ENCODE measurements at regions not wholly inside any gene's neighbourhood (a gene's known extent, or its start where the extent isn't known, plus 50 kb on each side); places are given as distances from the start of the nearest gene placed in this dataset.
"Not testable (repeated sequence)": the region's sequence is repeated elsewhere in the genome, so short reads cannot be mapped to it uniquely, and the experiment has no call there.

DNA sequence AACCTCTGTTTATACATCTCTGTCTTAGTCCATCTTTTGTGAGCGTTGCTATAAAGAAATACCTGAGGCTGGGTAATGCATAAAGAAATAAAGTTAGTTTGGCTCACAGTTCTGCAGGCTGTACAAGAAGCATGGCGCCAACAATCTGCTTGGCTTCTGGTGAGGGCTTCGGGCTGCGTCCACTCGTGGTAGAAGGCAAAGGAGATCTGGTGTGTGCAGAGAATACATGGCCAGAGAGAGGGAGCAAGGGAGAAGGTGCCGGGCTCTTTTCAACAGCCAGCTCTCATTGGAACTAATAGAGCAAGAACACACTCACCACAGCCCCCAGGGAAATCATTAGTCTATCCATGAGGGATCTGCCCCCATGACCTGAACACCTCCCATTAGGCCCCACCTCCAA, 100.3 kb upstream of the SRSF6 start:
- Histone ChIP-seq H3K36me3 (no peaks in the 10 kb centered on the region), H3K27ac (no peak overlapping the region), H3K4me3 (no peak overlapping the region), H3K4me1 (no peaks in the 10 kb centered on the region), H3K27me3 (peaks cover 14% of the 10 kb centered on the region), H3K9me3 (no peaks in the 10 kb centered on the region)
- TF ChIP-seq, protein P1, sequence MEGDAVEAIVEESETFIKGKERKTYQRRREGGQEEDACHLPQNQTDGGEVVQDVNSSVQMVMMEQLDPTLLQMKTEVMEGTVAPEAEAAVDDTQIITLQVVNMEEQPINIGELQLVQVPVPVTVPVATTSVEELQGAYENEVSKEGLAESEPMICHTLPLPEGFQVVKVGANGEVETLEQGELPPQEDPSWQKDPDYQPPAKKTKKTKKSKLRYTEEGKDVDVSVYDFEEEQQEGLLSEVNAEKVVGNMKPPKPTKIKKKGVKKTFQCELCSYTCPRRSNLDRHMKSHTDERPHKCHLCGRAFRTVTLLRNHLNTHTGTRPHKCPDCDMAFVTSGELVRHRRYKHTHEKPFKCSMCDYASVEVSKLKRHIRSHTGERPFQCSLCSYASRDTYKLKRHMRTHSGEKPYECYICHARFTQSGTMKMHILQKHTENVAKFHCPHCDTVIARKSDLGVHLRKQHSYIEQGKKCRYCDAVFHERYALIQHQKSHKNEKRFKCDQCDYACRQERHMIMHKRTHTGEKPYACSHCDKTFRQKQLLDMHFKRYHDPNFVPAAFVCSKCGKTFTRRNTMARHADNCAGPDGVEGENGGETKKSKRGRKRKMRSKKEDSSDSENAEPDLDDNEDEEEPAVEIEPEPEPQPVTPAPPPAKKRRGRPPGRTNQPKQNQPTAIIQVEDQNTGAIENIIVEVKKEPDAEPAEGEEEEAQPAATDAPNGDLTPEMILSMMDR (IDR thresholded peaks at IDR 0.05) = no peak
- TF ChIP-seq POLR2AphosphoS5 (IDR thresholded peaks at IDR 0.05) = no peak
- no peak for TF ChIP-seq POLR2A (IDR thresholded peaks at IDR 0.05)
- no peak for TF ChIP-seq EP300 (IDR thresholded peaks at IDR 0.05)
- WGBS, 2 donors (ENCODE audit: low coverage in 1 of 2) = 70 to 86% methylated on average over 2 to 6 of the region's 6 CpGs
- no peak for ATAC-seq

DNA sequence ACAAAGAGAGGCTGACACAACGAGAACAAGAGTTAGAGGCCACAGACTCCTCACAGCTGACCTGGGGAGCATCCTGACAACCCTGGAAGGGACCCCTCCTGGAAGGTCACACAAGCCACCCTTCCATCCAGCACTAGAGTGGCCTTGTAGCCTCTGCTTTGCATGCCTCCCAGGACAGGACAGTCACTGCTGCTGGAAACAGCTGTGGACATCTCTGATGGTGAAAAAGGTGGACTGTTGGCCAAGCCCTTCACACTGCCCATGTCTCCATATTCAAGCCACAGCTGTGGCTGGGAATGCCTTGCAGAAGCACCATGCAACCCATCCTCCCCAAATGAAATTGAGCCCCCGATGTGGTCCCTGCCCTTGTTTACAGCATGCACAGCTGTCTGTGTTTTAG, 102.1 kb upstream of the SRSF6 start:
- H3K36me3 ChIP-seq = no peaks in the 10 kb centered on the region
- H3K4me3 ChIP-seq = no peak overlapping the region
- H3K4me1 ChIP-seq = no peaks in the 10 kb centered on the region
- H3K9me3 ChIP-seq = peaks cover 0 to 8% (median 0%) of the 10 kb centered on the region in 3 donors
- H3K27ac ChIP-seq = no peak overlapping the region
- no peak for ATAC-seq
- TF ChIP-seq, protein P1 (IDR thresholded peaks at IDR 0.05) = no peak
- TF ChIP-seq POLR2A (IDR thresholded peaks at IDR 0.05) = no peak
- no peak for TF ChIP-seq POLR2AphosphoS5 (IDR thresholded peaks at IDR 0.05)
- 20 to 57% methylated on average over 1 of the region's 2 CpGs for WGBS, 2 donors (ENCODE audit: low coverage in 1 of 2)
- H3K27me3 ChIP-seq = peaks cover 27% of the 10 kb centered on the region

DNA sequence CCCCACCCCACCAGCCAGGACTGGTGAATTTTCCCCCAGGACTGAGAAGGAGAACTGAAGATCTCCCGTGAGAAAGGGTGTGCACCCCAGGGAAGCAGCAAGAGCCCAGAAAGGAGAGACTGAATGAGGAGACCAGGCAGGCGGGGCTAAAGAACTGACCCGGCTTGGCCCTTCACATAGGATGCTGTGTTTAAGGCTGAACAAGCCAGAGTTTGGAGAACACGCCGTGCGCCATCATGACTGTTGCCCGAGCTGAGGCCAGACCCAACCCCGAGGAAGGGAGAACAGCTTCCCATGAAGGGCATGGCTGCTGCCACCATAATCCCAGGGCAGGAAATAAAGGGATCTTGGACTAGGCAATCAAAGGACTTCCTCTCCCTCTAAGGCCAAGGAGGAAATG, 104.7 kb upstream of the SRSF6 start:
- H3K36me3 ChIP-seq = no peaks in the 10 kb centered on the region
- H3K4me3 ChIP-seq = no peak overlapping the region
- no peak for ATAC-seq
- H3K4me1 ChIP-seq = no peaks in the 10 kb centered on the region
- TF ChIP-seq POLR2AphosphoS5 (IDR thresholded peaks at IDR 0.05) = no peak
- H3K9me3 ChIP-seq = peaks cover 0 to 8% (median 0%) of the 10 kb centered on the region in 3 donors
- WGBS, 2 donors (ENCODE audit: low coverage in 1 of 2) = 67% methylated on average over 1 of the region's 8 CpGs; no CpG with 5 or more reads in 1 of the 2 donors
- no peak overlapping the region for H3K27ac ChIP-seq
- peaks cover 44% of the 10 kb centered on the region for H3K27me3 ChIP-seq

DNA sequence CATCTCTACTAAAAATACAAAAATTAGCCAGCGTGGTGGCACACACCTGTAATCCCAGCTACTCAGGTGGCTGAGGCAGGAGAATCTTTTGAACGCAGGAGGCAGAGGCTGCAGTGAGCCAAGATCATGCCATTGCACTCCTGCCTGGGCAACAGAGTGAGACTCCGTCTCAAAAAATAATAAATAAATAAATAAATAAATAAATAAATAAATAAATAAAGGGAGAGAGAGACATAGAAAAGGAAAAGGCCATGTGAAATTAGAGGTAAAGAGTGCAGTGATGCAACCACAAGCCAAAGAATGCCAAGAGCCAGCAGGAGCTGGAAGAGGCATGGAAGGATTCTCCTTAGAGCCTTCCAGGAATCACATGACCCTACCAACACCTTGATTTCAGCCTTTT, 107.0 kb upstream of the SRSF6 start:
- H3K36me3 ChIP-seq, H3K4me3 ChIP-seq, H3K27ac ChIP-seq, H3K9me3 ChIP-seq, ATAC-seq, H3K4me1 ChIP-seq: not testable (repeated sequence)
- WGBS, 2 donors (ENCODE audit: low coverage in 1 of 2) = 88% methylated on average over 2 of the region's 3 CpGs; no CpG with 5 or more reads in 1 of the 2 donors
- peaks cover 47% of the 10 kb centered on the region for H3K27me3 ChIP-seq

DNA sequence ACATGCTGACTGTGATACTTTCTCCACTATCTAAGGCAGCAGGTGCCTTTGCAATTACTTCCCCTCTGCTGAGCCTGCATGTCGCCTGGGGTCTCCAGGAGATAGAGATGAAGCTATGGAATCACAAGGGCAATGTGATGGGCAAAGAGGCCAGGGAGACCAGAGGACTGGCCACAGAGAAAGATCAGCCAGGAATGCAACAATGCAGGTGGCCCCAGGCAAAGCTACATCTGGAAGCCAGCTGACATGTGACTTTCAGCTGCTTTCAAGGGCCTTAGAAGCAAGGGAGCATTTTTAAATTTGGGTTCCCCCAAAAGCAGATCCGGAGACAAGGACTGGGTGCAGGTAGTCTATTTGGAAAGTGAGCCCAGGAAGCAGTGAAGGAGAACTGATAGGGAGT, 107.9 kb upstream of the SRSF6 start:
- ATAC-seq = no peak
- 83 to 100% methylated on average over 1 to 2 of the region's 2 CpGs for WGBS, 2 donors (ENCODE audit: low coverage in 1 of 2)
- H3K36me3 ChIP-seq = no peaks in the 10 kb centered on the region
- H3K9me3 ChIP-seq = peaks cover 0 to 13% (median 0%) of the 10 kb centered on the region in 3 donors
- no peaks in the 10 kb centered on the region for H3K4me1 ChIP-seq
- H3K27me3 ChIP-seq = peaks cover 43% of the 10 kb centered on the region
- no peak overlapping the region for H3K27ac ChIP-seq
- H3K4me3 ChIP-seq = no peak overlapping the region
- no peak for TF ChIP-seq EP300 (IDR thresholded peaks at IDR 0.05)
- no peak for TF ChIP-seq POLR2A (IDR thresholded peaks at IDR 0.05)
- TF ChIP-seq POLR2AphosphoS5 (IDR thresholded peaks at IDR 0.05) = no peak
- TF ChIP-seq, protein P1 (IDR thresholded peaks at IDR 0.05) = no peak

DNA sequence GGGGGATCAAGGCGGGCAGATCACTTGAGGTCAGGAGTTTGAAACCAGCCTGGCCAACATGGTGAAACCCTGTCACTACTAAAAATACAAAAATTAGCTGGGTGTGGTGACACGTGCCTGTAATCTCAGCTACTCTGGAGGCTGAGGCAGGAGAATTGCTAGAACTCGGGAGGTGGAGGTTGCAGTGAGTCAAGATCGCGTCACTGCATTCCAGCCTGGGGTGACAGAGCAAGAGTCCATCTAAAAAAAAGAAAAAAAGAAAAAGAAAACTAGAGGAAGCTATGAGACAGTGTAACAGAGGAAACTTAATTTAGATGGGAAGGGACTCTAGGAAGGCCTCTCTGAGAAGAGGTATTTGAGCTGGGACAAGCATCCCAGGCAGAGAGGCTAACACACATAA, 109.9 kb upstream of the SRSF6 start:
- not testable (repeated sequence) for ATAC-seq, H3K27ac ChIP-seq, H3K4me1 ChIP-seq, H3K4me3 ChIP-seq, H3K36me3 ChIP-seq
- WGBS, 2 donors (ENCODE audit: low coverage in 1 of 2) = 67 to 77% methylated on average over 4 of the region's 5 CpGs
- peaks cover 48% of the 10 kb centered on the region for H3K27me3 ChIP-seq
- peaks cover 0 to 31% (median 0%) of the 10 kb centered on the region in 3 donors for H3K9me3 ChIP-seq

DNA sequence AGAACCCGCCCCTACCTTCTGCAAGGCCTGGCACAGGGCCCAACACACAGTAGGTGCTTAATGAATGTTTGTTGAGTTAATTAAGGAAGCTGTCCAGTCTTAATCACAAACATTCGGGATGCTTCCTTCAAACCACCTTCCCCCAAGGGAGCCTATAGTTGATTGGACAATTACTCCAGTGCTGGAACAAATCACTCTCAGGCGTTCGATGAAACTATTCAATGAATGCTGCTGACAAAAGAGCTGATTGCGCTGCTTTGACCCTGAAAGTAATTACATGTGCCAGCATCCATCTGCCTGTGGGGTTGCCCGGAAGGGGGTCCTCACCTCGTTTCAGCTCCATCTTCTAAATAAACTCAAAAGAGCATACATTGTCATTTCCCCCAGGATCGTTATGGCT, 112.0 kb upstream of the SRSF6 start:
- H3K9me3 ChIP-seq = peaks cover 0 to 30% (median 0%) of the 10 kb centered on the region in 3 donors
- ATAC-seq = no peak
- peaks cover 30% of the 10 kb centered on the region for H3K27me3 ChIP-seq
- H3K4me3 ChIP-seq = no peak overlapping the region
- TF ChIP-seq, protein P1 (IDR thresholded peaks at IDR 0.05) = no peak
- no peak for TF ChIP-seq EP300 (IDR thresholded peaks at IDR 0.05)
- no peak for TF ChIP-seq POLR2A (IDR thresholded peaks at IDR 0.05)
- no peak for TF ChIP-seq POLR2AphosphoS5 (IDR thresholded peaks at IDR 0.05)
- H3K27ac ChIP-seq = no peak overlapping the region
- 69 to 70% methylated on average over 2 to 6 of the region's 8 CpGs for WGBS, 2 donors (ENCODE audit: low coverage in 1 of 2)
- H3K36me3 ChIP-seq = no peaks in the 10 kb centered on the region
- H3K4me1 ChIP-seq = no peaks in the 10 kb centered on the region

All from gastroesophageal sphincter (tissue), 4 donors.